ENCODE measurements at regions not wholly inside any gene's neighbourhood (a gene's known extent, or its start where the extent isn't known, plus 50 kb on each side); places are given as distances from the start of the nearest gene placed in this dataset.

DNA sequence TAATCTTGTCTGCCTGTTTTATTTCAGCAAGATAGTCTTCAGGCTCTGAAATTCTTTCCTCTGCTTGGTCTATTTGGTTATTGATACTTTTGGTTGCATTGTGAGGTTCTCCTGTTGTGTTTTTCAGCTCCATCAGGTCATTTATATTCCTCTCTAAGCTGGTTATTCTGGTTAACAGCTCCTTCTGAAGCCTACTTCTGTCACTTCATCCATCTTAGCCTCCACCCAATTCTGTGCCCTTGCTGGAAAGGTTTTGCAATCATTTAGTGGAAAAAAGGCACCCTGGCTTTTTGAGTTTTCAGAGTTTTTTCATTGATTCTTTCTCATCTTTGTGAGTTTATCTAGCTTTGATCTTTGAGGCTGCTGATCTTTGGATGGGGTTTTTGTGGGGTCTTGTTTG, 647.7 kb downstream of the SPRY1 start:
- TF ChIP-seq, protein P1, sequence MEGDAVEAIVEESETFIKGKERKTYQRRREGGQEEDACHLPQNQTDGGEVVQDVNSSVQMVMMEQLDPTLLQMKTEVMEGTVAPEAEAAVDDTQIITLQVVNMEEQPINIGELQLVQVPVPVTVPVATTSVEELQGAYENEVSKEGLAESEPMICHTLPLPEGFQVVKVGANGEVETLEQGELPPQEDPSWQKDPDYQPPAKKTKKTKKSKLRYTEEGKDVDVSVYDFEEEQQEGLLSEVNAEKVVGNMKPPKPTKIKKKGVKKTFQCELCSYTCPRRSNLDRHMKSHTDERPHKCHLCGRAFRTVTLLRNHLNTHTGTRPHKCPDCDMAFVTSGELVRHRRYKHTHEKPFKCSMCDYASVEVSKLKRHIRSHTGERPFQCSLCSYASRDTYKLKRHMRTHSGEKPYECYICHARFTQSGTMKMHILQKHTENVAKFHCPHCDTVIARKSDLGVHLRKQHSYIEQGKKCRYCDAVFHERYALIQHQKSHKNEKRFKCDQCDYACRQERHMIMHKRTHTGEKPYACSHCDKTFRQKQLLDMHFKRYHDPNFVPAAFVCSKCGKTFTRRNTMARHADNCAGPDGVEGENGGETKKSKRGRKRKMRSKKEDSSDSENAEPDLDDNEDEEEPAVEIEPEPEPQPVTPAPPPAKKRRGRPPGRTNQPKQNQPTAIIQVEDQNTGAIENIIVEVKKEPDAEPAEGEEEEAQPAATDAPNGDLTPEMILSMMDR (conservative IDR thresholded peaks at IDR 0.05 in 1 of 2, IDR thresholded peaks at IDR 0.05 in 1 of 2; ENCODE audit: low read depth in 1 of 2, low read length in 2 of 2), result no peak
- TF ChIP-seq EZH2 (IDR thresholded peaks at IDR 0.05; ENCODE audit: low read length, missing control alignments), result no peak

Data from fibroblast of lung (primary cell).